DOHH2 (cell line): ENCODE measurements at regions not wholly inside any gene's neighbourhood (a gene's known extent, or its start where the extent isn't known, plus 50 kb on each side); places are given as distances from the start of the nearest gene placed in this dataset.

ENCODE experiments used
- CTCF ChIP-seq: fragments of 200-600 bp; sonication (generic); IDR thresholded peaks from one replicate; pipeline ENCODE4 v1.5.1; 2014; ENCODE audit warnings: antibody characterized with exemption, mild to moderate bottlenecking, low read depth, low read length; ENCODE audit not compliant: poor library complexity, severe bottlenecking
- EZH2phosphoT487 ChIP-seq: fragments of 200-600 bp; sonication (generic); IDR thresholded peaks from 2 replicates; pipeline ENCODE4 v1.6.1; 2017; ENCODE audit warnings: borderline replicate concordance, mild to moderate bottlenecking, antibody characterized with exemption, low read length, moderate library complexity, mixed read lengths

- TF ChIP-seq CTCF (no peak), EZH2phosphoT487 (no peak)
Measured at GRCh38 chr6:156121973-156122372, 655.2 kb upstream of the ARID1B start.
